SU-DHL-6 (cell line): ENCODE measurements at regions not wholly inside any gene's neighbourhood (a gene's known extent, or its start where the extent isn't known, plus 50 kb on each side); places are given as distances from the start of the nearest gene placed in this dataset.

Experiments
- H2AFZ ChIP-seq: fragments of 200-600 bp; sonication (generic); 2 replicates; pipeline ENCODE4 v1.6.1; 2014; ENCODE audit warnings: low read depth, mild to moderate bottlenecking, moderate library complexity, mixed read lengths, antibody characterized with exemption, low read length; ENCODE audit not compliant: severe bottlenecking
- H3F3A ChIP-seq: fragments of 200-600 bp; shearing (Covaris generic); 2 replicates; pipeline ENCODE4 v1.6.0; 2016; ENCODE audit warnings: antibody characterized with exemption, mild to moderate bottlenecking; ENCODE audit not compliant: insufficient read depth
- H3K27ac ChIP-seq: fragments of 200-600 bp; sonication (generic); 2 replicates; pipeline ENCODE4 v1.5.1; 2016; ENCODE audit warnings: low read depth, mild to moderate bottlenecking, low read length, moderate library complexity, mixed read lengths
- H3K27me3 ChIP-seq: fragments of 200-600 bp; sonication (generic), shearing (Covaris generic); 2 replicates; pipeline ENCODE4 v1.6.0; 2014; ENCODE audit warnings: mild to moderate bottlenecking, low read length
- H3K36me3 ChIP-seq: fragments of 200-600 bp; sonication (generic); 2 replicates; pipeline ENCODE4 v1.6.1; 2014; ENCODE audit warnings: mild to moderate bottlenecking, low read length, mixed read lengths
- H3K4me2 ChIP-seq: fragments of 300-600, 200-600 bp; shearing (Covaris generic), sonication (generic); 2 replicates; pipeline ENCODE4 v1.6.0; 2014; ENCODE audit warnings: low read length, low read depth, mild to moderate bottlenecking; ENCODE audit not compliant: poor library complexity, severe bottlenecking
- H3K4me3 ChIP-seq: fragments of 200-600 bp; sonication (generic); 2 replicates; pipeline ENCODE4 v1.5.1; 2014; ENCODE audit warnings: antibody characterized with exemption, low read length, mild to moderate bottlenecking, mixed read lengths; ENCODE audit not compliant: insufficient read depth, poor library complexity, severe bottlenecking
- H3K79me2 ChIP-seq: fragments of 200-600 bp; sonication (generic); 2 replicates; pipeline ENCODE4 v1.6.1; 2014; ENCODE audit warnings: mild to moderate bottlenecking, low read length, moderate library complexity; ENCODE audit not compliant: insufficient read depth
- H3K9ac ChIP-seq: fragments of 200-600 bp; sonication (generic); 2 replicates; pipeline ENCODE4 v1.7.0; 2014; ENCODE audit warnings: mild to moderate bottlenecking, low read length
- H3K9me2 ChIP-seq: fragments of 200-600 bp; sonication (generic); replicated peaks from 2 replicates; pipeline ENCODE4 v1.6.1; 2014; ENCODE audit warnings: low read length; ENCODE audit not compliant: insufficient read depth
- H3K9me3 ChIP-seq: fragments of 200-600 bp; sonication (generic); 2 replicates; pipeline ENCODE4 v1.6.1; 2014; ENCODE audit warnings: low read length, mixed read lengths; ENCODE audit not compliant: insufficient read depth
- H4K20me1 ChIP-seq: fragments of 200-600 bp; sonication (generic); 2 replicates; pipeline ENCODE4 v1.6.1; 2014; ENCODE audit warnings: low read depth, mild to moderate bottlenecking, antibody characterized with exemption, low read length, moderate library complexity, mixed read lengths
- EZH2phosphoT487 ChIP-seq: fragments of 200-600 bp; sonication (generic), shearing (Covaris generic); conservative IDR thresholded peaks from 2 replicates; pipeline ENCODE4 v1.6.1; 2018; ENCODE audit warnings: mild to moderate bottlenecking, antibody characterized with exemption, low read length, moderate library complexity, mixed read lengths
- TF ChIP-seq, protein P1 (sequence below): fragments of 200-600 bp; sonication (generic); IDR thresholded peaks from one replicate; pipeline ENCODE4 v1.5.1; 2017; ENCODE audit warnings: antibody characterized with exemption, mild to moderate bottlenecking, low read length, moderate library complexity; ENCODE audit not compliant: insufficient read depth, poor library complexity, severe bottlenecking

DNA sequence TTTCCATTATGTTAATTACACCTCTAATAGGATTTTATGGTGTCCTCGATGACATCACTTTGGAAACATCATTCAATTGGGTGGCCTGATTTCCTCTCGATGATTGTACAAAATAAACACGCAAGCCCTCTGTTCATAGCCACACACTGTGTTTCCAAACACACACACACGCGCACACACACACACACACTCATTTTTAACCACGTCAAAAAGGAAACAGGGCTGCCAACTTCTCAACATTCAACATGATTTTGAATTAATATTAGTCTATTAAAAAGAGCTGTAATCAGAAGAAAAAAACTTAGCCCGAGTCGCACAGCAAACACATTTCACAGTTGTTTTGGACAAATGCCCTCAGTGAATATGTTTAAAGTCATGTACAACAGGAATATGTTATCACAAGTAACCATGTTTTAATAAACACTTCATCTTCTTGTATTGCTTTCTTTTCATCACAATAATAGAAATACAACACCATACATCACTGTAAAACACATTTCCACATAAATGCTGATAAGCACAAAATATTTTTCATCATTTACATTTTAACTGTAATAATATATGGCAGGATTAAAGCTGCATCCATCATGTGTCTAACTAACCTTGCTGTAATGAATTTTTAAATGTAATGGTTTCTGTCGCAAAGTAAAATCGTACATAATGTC is 219.1 kb upstream of the IRX3 start:
- no peak for TF ChIP-seq EZH2phosphoT487
- TF ChIP-seq, protein P1, sequence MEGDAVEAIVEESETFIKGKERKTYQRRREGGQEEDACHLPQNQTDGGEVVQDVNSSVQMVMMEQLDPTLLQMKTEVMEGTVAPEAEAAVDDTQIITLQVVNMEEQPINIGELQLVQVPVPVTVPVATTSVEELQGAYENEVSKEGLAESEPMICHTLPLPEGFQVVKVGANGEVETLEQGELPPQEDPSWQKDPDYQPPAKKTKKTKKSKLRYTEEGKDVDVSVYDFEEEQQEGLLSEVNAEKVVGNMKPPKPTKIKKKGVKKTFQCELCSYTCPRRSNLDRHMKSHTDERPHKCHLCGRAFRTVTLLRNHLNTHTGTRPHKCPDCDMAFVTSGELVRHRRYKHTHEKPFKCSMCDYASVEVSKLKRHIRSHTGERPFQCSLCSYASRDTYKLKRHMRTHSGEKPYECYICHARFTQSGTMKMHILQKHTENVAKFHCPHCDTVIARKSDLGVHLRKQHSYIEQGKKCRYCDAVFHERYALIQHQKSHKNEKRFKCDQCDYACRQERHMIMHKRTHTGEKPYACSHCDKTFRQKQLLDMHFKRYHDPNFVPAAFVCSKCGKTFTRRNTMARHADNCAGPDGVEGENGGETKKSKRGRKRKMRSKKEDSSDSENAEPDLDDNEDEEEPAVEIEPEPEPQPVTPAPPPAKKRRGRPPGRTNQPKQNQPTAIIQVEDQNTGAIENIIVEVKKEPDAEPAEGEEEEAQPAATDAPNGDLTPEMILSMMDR: no peak
- Histone ChIP-seq H3K4me3 (no peak overlapping the region), H3K36me3 (no peaks in the 10 kb centered on the region), H3K27ac (no peak overlapping the region), H3K4me2 (no peak overlapping the region), H3K27me3 (no peaks in the 10 kb centered on the region), H3F3A (no peaks in the 10 kb centered on the region), H3K79me2 (no peaks in the 10 kb centered on the region), H4K20me1 (no peaks in the 10 kb centered on the region), H3K9me3 (no peaks in the 10 kb centered on the region), H2AFZ (no peak overlapping the region), H3K9ac (no peak overlapping the region), H3K9me2 (no peaks in the 10 kb centered on the region)

DNA sequence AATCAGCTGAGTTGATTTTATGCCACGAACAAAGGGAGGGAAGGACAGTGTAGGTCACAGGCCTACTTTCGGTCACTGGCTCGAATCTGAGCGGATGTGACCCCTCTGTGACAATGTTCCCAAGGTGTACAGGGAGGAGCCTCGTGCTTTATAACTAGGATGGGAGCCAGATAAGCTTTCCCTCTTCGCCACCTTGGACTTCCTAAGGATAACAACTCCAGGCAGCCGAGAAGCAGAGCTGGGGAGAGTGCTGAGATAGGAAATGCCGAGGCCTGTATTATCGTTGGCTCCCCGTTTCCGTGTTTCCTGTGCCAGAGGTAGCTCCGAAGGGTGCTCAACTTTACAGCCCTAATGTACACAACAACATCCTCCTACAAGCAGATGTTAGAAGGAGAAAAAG is 217.8 kb upstream of the IRX3 start:
- H4K20me1 ChIP-seq: no peaks in the 10 kb centered on the region
- H3K9ac ChIP-seq: no peak overlapping the region
- no peaks in the 10 kb centered on the region for H3K27me3 ChIP-seq
- TF ChIP-seq EZH2phosphoT487: no peak
- TF ChIP-seq, protein P1: no peak
- H3K4me3 ChIP-seq: no peak overlapping the region
- H3K9me2 ChIP-seq: no peaks in the 10 kb centered on the region
- no peaks in the 10 kb centered on the region for H3F3A ChIP-seq
- H3K27ac ChIP-seq: no peak overlapping the region
- H3K79me2 ChIP-seq: no peaks in the 10 kb centered on the region
- H2AFZ ChIP-seq: no peak overlapping the region
- H3K36me3 ChIP-seq: no peaks in the 10 kb centered on the region
- no peaks in the 10 kb centered on the region for H3K9me3 ChIP-seq
- no peak overlapping the region for H3K4me2 ChIP-seq

DNA sequence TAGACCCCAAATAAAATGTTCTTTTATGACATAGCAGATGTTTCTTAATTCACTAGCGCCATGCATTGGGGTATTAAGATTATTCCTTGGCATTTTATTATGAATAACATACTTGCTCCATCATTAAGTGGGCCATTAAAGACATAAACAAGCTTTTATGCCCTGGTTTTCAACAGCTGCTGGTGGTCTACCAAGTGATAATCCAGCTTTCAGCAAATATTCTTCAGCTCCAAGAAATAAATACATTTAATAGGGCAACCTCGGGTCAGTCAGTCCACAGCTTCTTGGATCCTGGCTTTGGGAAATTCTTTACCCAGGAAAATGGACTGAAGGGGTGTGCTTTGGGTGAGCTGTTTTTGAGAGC is 217.3 kb upstream of the IRX3 start:
- no peaks in the 10 kb centered on the region for H3K9me2 ChIP-seq
- H3K36me3 ChIP-seq: no peaks in the 10 kb centered on the region
- H3K9me3 ChIP-seq: 0 out of 2 replicates have a peak, but pooled peaks cover under 1% of the 10 kb centered on the region
- no peak overlapping the region for H2AFZ ChIP-seq
- H3K4me2 ChIP-seq: no peak overlapping the region
- H3K27me3 ChIP-seq: no peaks in the 10 kb centered on the region
- no peak overlapping the region for H3K4me3 ChIP-seq
- no peaks in the 10 kb centered on the region for H3K79me2 ChIP-seq
- no peaks in the 10 kb centered on the region for H4K20me1 ChIP-seq
- H3F3A ChIP-seq: no peaks in the 10 kb centered on the region
- TF ChIP-seq, protein P1: no peak
- TF ChIP-seq EZH2phosphoT487: no peak
- H3K27ac ChIP-seq: no peak overlapping the region
- H3K9ac ChIP-seq: no peak overlapping the region
